GM19397 (cell line): ENCODE measurements at regions not wholly inside any gene's neighbourhood (a gene's known extent, or its start where the extent isn't known, plus 50 kb on each side); places are given as distances from the start of the nearest gene placed in this dataset.

Experiments
- ATAC-seq: cut with Tn5 transposase; IDR thresholded peaks from one replicate; pipeline ENCODE4 v1.9.1; 2021; ENCODE audit warnings: mild to moderate bottlenecking, moderate library complexity; ENCODE audit not compliant: unreplicated experiment

GRCh38 chr15:31545257-31545656, 218.6 kb downstream of the KLF13 start:
- ATAC-seq, result no peak

- ATAC-seq, result no peak
These were observed 223.8 kb downstream of the KLF13 start for GRCh38 chr15:31550211-31550977.

- ATAC-seq, result no peak
These were observed 224.7 kb downstream of the KLF13 start for GRCh38 chr15:31551323-31551722.

GRCh38 chr15:31552482-31553099, 226.0 kb downstream of the KLF13 start:
- no peak for ATAC-seq

GRCh38 chr15:31554261-31554660, 227.6 kb downstream of the KLF13 start:
- ATAC-seq, result no peak

GRCh38 chr15:31555022-31555421, 228.4 kb downstream of the KLF13 start:
- no peak for ATAC-seq

GRCh38 chr15:31556494-31557150, 230.0 kb downstream of the KLF13 start:
- ATAC-seq, result no peak

GRCh38 chr15:31557899-31558298, 231.3 kb downstream of the KLF13 start:
- ATAC-seq, result no peak

- ATAC-seq, result no peak
These were observed 232.2 kb downstream of the KLF13 start for GRCh38 chr15:31558840-31559239.

- no peak for ATAC-seq
These were observed 233.2 kb downstream of the KLF13 start for GRCh38 chr15:31559786-31560185.

GRCh38 chr15:31560643-31561042, 234.0 kb downstream of the KLF13 start:
- no peak for ATAC-seq

GRCh38 chr15:31561156-31561555, 234.5 kb downstream of the KLF13 start:
- ATAC-seq, result no peak

- ATAC-seq, result no peak
These were observed 236.4 kb downstream of the KLF13 start for GRCh38 chr15:31563001-31563400.

- no peak for ATAC-seq
These were observed 236.8 kb downstream of the KLF13 start for GRCh38 chr15:31563421-31563820.

GRCh38 chr15:31567861-31568260, 241.2 kb downstream of the KLF13 start:
- ATAC-seq, result no peak

- ATAC-seq, result no peak
These were observed 243.2 kb downstream of the KLF13 start for GRCh38 chr15:31569836-31570235.

- no peak for ATAC-seq
These were observed 244.0 kb downstream of the KLF13 start for GRCh38 chr15:31570591-31570990.

GRCh38 chr15:31571676-31572075, 245.0 kb downstream of the KLF13 start:
- no peak for ATAC-seq

GRCh38 chr15:31573759-31574158, 247.1 kb downstream of the KLF13 start:
- ATAC-seq, result no peak

- ATAC-seq, result no peak
These were observed 248.1 kb downstream of the KLF13 start for GRCh38 chr15:31574766-31575165.

- no peak for ATAC-seq
These were observed 250.5 kb downstream of the KLF13 start for GRCh38 chr15:31577108-31577507.

- no peak for ATAC-seq
These were observed 252.6 kb downstream of the KLF13 start for GRCh38 chr15:31579282-31579681.
